ENCODE measurements at regions not wholly inside any gene's neighbourhood (a gene's known extent, or its start where the extent isn't known, plus 50 kb on each side); places are given as distances from the start of the nearest gene placed in this dataset.

GRCh38 chr11:91264481-91264880, 960.1 kb upstream of the FAT3 start:
- no peak for ATAC-seq (ENCODE audit: low read depth)
- dilution Hi-C loops (cut with HindIII; ENCODE audit: low sequenced_read_pairs, unreplicated experiment) = no loop called here
- Histone ChIP-seq H4K91ac (ENCODE audit: insufficient read depth, low read depth, low read length) (no peak overlapping the region), H2AK5ac (ENCODE audit: low read depth, low read length) (no peak overlapping the region), H2BK15ac (ENCODE audit: low read depth, low read length) (no peak overlapping the region), H3K14ac (replicated peaks; ENCODE audit: low read depth, low read length) (no peak overlapping the region), H3K36me3 (ENCODE audit: control insufficient read depth, insufficient read depth, low read length) (no peaks in the 10 kb centered on the region), H3K4me1 (ENCODE audit: control insufficient read depth, insufficient read depth, low read length) (no peaks in the 10 kb centered on the region), H3K56ac (ENCODE audit: extremely low read depth, insufficient read depth, low read length) (no peak overlapping the region), H3K27me3 (ENCODE audit: control insufficient read depth, insufficient read depth, low read length) (no peaks in the 10 kb centered on the region), H2BK120ac (ENCODE audit: low read depth, low read length) (no peak overlapping the region), H4K8ac (ENCODE audit: low read depth in 2 of 2, low read length in 2 of 2) (no peak overlapping the region), H2BK20ac (ENCODE audit: low read depth, low read length) (no peak overlapping the region), H3K27ac (ENCODE audit: insufficient read depth, low read length) (no peak overlapping the region), H4K20me1 (ENCODE audit: insufficient read depth, low read length) (no peaks in the 10 kb centered on the region), H3K9ac (ENCODE audit: low read depth, low read length) (no peak overlapping the region), H2AFZ (replicated peaks; ENCODE audit: low read length, poor library complexity) (no peak overlapping the region), H3K4me2 (ENCODE audit: low read depth, low read length) (no peak overlapping the region), H3K9me1 (ENCODE audit: insufficient read depth, low read length) (no peaks in the 10 kb centered on the region), H3K79me1 (ENCODE audit: low read depth in 1 of 2, low read length in 2 of 2) (no peaks in the 10 kb centered on the region), H3K23ac (ENCODE audit: low read depth, low read length) (no peak overlapping the region), H3K9me3 (ENCODE audit: control insufficient read depth, insufficient read depth, low read length) (no peaks in the 10 kb centered on the region), H3K4me3 (ENCODE audit: insufficient read depth, low read depth, low read length) (no peak overlapping the region), H3K4ac (ENCODE audit: low read depth, low read length) (no peak overlapping the region), H2AK9ac (replicated peaks; ENCODE audit: low read depth, low read length, poor library complexity) (no peak overlapping the region), H3K18ac (ENCODE audit: low read depth, low read length) (no peak overlapping the region), H2BK5ac (ENCODE audit: low read depth, low read length, poor library complexity, severe bottlenecking) (no peak overlapping the region), H4K5ac (ENCODE audit: low read depth, low read length) (no peak overlapping the region)
- CTCF ChIA-PET = interaction anchor here (0.8 kb wide), 1 partner anchor 17 kb away, joined by 3 read pairs; no protein-coding TSS in a partner anchor
- TF ChIP-seq POLR2A (IDR thresholded peaks at IDR 0.05; ENCODE audit: low read depth, low read length) (no peak), RFX5 (IDR thresholded peaks at IDR 0.05; ENCODE audit: low read depth, low read length) (no peak), CEBPB (IDR thresholded peaks at IDR 0.05; ENCODE audit: low read depth, low read length) (no peak), MAZ (IDR thresholded peaks at IDR 0.05; ENCODE audit: borderline replicate concordance, low read depth, low read length) (no peak), USF2 (IDR thresholded peaks at IDR 0.05; ENCODE audit: low read depth, low read length) (no peak), RCOR1 (IDR thresholded peaks at IDR 0.05; ENCODE audit: insufficient replicate concordance, low read length) (no peak), FOS (IDR thresholded peaks at IDR 0.05; ENCODE audit: low read depth, low read length) (no peak), NFE2L2 (IDR thresholded peaks at IDR 0.05; ENCODE audit: low read depth, low read length) (no peak), ELK1 (IDR thresholded peaks at IDR 0.05; ENCODE audit: borderline replicate concordance, low read depth, low read length) (no peak), CTCF (conservative IDR thresholded peaks at IDR 0.05; ENCODE audit: low read depth, low read length) (no peak), BHLHE40 (IDR thresholded peaks at IDR 0.05; ENCODE audit: low read depth, low read length) (no peak), RAD21 (IDR thresholded peaks at IDR 0.05; ENCODE audit: low read length) (no peak), CHD1 (IDR thresholded peaks at IDR 0.05; ENCODE audit: low read depth, low read length) (no peak), SMC3 (IDR thresholded peaks at IDR 0.05; ENCODE audit: low read depth, low read length) (no peak), MXI1 (IDR thresholded peaks at IDR 0.05; ENCODE audit: borderline replicate concordance, low read depth, low read length) (no peak), MAFK (IDR thresholded peaks at IDR 0.05; ENCODE audit: low read depth, low read length) (no peak)
- no TSS peak for BruUV-seq (replicated peaks)
- intact Hi-C loops (cut with micrococcal nuclease) = no loop called here
- in situ Hi-C loops (cut with MboI; ENCODE audit: low sequenced_read_pairs) = no loop called here
- no CpG with 5 or more reads among the region's 2 CpGs for WGBS, 2 experiments (ENCODE audit: extremely low coverage in 2 of 2, insufficient read length in 1 of 2)
- POLR2A ChIA-PET (ENCODE audit: unreplicated experiment) = no interaction called here
- DNase-seq = no peak

Data from IMR-90 (cell line).